ENCODE measurements at regions not wholly inside any gene's neighbourhood (a gene's known extent, or its start where the extent isn't known, plus 50 kb on each side); places are given as distances from the start of the nearest gene placed in this dataset.

DNA sequence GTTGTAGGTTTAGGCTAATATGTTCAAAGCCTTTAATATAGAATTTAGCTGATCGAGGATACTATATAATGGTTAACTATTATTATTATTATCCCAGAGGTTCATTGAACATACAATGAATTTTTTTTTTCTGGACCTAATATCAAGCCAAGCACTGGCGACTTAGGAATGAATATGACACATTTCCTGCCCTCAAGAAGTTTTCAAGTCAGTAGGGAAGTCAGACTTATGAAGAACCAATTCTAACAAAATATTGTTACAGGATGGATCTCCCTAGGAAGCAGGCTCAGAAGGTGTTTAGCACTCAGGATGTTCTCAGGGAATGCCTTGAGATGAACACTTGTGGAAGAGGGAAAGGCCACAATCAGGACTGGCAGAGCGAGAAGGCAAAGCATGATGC is 211.8 kb upstream of the FGGY start:
- Histone ChIP-seq H2AFZ (ENCODE audit: low read depth, low read length) (no peak overlapping the region), H3K9ac (ENCODE audit: low read length) (no peak overlapping the region), H3K4me2 (ENCODE audit: low read length) (no peak overlapping the region), H3K79me2 (replicated peaks; ENCODE audit: insufficient read depth, low read length) (no peaks in the 10 kb centered on the region), H3F3A (ENCODE audit: insufficient read depth, low read length, poor library complexity, severe bottlenecking) (no peaks in the 10 kb centered on the region), H3K9me3 (ENCODE audit: low read length) (no peaks in the 10 kb centered on the region), H4K20me1 (ENCODE audit: insufficient read depth) (no peaks in the 10 kb centered on the region), H3K4me3 (ENCODE audit: low read length) (no peak overlapping the region), H3K27me3 (ENCODE audit: insufficient read depth, low read depth, low read length) (no peaks in the 10 kb centered on the region), H3K36me3 (ENCODE audit: insufficient read depth, low read length) (no peaks in the 10 kb centered on the region), H3K9me2 (ENCODE audit: insufficient read depth, low read length) (no peaks in the 10 kb centered on the region), H3K27ac (ENCODE audit: low read length) (no peak overlapping the region)
- TF ChIP-seq EP300 (conservative IDR thresholded peaks at IDR 0.05; ENCODE audit: poor library complexity, severe bottlenecking), result no peak
- no peak for TF ChIP-seq POLR2AphosphoS5 (IDR thresholded peaks at IDR 0.05)
- TF ChIP-seq, protein P1, sequence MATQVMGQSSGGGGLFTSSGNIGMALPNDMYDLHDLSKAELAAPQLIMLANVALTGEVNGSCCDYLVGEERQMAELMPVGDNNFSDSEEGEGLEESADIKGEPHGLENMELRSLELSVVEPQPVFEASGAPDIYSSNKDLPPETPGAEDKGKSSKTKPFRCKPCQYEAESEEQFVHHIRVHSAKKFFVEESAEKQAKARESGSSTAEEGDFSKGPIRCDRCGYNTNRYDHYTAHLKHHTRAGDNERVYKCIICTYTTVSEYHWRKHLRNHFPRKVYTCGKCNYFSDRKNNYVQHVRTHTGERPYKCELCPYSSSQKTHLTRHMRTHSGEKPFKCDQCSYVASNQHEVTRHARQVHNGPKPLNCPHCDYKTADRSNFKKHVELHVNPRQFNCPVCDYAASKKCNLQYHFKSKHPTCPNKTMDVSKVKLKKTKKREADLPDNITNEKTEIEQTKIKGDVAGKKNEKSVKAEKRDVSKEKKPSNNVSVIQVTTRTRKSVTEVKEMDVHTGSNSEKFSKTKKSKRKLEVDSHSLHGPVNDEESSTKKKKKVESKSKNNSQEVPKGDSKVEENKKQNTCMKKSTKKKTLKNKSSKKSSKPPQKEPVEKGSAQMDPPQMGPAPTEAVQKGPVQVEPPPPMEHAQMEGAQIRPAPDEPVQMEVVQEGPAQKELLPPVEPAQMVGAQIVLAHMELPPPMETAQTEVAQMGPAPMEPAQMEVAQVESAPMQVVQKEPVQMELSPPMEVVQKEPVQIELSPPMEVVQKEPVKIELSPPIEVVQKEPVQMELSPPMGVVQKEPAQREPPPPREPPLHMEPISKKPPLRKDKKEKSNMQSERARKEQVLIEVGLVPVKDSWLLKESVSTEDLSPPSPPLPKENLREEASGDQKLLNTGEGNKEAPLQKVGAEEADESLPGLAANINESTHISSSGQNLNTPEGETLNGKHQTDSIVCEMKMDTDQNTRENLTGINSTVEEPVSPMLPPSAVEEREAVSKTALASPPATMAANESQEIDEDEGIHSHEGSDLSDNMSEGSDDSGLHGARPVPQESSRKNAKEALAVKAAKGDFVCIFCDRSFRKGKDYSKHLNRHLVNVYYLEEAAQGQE (IDR thresholded peaks at IDR 0.05; ENCODE audit: borderline replicate concordance), result no peak
- no peak for TF ChIP-seq SMC3 (conservative IDR thresholded peaks at IDR 0.05; ENCODE audit: poor library complexity)
- no peak for TF ChIP-seq RAD21 (conservative IDR thresholded peaks at IDR 0.05)
- TF ChIP-seq, protein P2, sequence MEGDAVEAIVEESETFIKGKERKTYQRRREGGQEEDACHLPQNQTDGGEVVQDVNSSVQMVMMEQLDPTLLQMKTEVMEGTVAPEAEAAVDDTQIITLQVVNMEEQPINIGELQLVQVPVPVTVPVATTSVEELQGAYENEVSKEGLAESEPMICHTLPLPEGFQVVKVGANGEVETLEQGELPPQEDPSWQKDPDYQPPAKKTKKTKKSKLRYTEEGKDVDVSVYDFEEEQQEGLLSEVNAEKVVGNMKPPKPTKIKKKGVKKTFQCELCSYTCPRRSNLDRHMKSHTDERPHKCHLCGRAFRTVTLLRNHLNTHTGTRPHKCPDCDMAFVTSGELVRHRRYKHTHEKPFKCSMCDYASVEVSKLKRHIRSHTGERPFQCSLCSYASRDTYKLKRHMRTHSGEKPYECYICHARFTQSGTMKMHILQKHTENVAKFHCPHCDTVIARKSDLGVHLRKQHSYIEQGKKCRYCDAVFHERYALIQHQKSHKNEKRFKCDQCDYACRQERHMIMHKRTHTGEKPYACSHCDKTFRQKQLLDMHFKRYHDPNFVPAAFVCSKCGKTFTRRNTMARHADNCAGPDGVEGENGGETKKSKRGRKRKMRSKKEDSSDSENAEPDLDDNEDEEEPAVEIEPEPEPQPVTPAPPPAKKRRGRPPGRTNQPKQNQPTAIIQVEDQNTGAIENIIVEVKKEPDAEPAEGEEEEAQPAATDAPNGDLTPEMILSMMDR (IDR thresholded peaks at IDR 0.05; ENCODE audit: poor library complexity, severe bottlenecking), result no peak
- TF ChIP-seq MXI1 (conservative IDR thresholded peaks at IDR 0.05; ENCODE audit: poor library complexity, severe bottlenecking), result no peak
- TF ChIP-seq TAF1 (IDR thresholded peaks at IDR 0.05; ENCODE audit: low read depth), result no peak
- no peak for TF ChIP-seq EZH2 (IDR thresholded peaks at IDR 0.05; ENCODE audit: borderline replicate concordance, insufficient read depth, low read length, poor library complexity, severe bottlenecking)

DNA sequence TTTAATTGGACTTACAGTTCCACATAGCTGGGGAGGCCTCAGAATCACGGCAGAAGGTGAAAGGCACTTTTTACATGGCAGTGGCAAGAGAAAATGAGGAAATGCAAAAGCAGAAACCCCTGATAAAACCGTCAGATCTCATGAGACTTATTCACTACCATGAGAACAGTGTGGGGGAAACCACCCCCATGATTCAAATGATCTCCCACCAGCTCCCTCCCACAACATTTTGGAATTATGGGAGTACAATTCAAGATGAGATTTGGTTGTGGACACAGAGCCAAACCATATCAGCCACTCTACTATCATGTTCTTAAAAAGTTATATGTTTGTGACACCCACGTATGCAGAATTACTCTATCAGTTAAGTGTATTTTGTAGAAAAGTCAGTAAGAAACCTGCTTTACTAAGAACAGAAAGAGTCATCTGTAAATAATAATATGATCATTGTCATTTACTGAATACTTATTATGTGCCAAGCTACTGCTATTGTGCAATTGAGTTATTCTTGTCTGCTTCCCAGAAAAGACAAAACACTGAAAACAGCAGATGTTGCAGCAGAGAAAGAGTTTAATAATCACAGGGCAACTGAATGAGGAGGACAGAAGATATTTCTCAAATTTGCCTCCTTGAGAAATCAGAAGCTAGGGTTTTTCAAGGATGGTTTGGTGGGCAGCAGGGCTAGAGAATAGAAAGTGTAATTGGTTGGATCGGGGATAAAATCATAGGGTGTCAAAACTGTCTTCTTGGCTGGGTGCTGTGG is 207.7 kb upstream of the FGGY start:
- H3K4me2 ChIP-seq (ENCODE audit: low read length), result no peak overlapping the region

More for the DNA sequence above, 207.7 kb upstream of the FGGY start:
- Histone ChIP-seq H3K4me3 (ENCODE audit: low read length) (no peak overlapping the region), H3K79me2 (replicated peaks; ENCODE audit: insufficient read depth, low read length) (no peaks in the 10 kb centered on the region), H3K36me3 (ENCODE audit: insufficient read depth, low read length) (no peaks in the 10 kb centered on the region), H4K20me1 (ENCODE audit: insufficient read depth) (no peaks in the 10 kb centered on the region), H3K27me3 (ENCODE audit: insufficient read depth, low read depth, low read length) (no peaks in the 10 kb centered on the region), H3K9me3 (ENCODE audit: low read length) (no peaks in the 10 kb centered on the region), H3K9me2 (ENCODE audit: insufficient read depth, low read length) (no peaks in the 10 kb centered on the region), H3F3A (ENCODE audit: insufficient read depth, low read length, poor library complexity, severe bottlenecking) (no peaks in the 10 kb centered on the region), H2AFZ (ENCODE audit: low read depth, low read length) (no peak overlapping the region), H3K27ac (ENCODE audit: low read length) (no peak overlapping the region), H3K9ac (ENCODE audit: low read length) (no peak overlapping the region)
- TF ChIP-seq EP300 (conservative IDR thresholded peaks at IDR 0.05; ENCODE audit: poor library complexity, severe bottlenecking) (no peak), RAD21 (conservative IDR thresholded peaks at IDR 0.05) (no peak), EZH2 (IDR thresholded peaks at IDR 0.05; ENCODE audit: borderline replicate concordance, insufficient read depth, low read length, poor library complexity, severe bottlenecking) (no peak), POLR2AphosphoS5 (IDR thresholded peaks at IDR 0.05) (no peak), TAF1 (IDR thresholded peaks at IDR 0.05; ENCODE audit: low read depth) (no peak), MXI1 (conservative IDR thresholded peaks at IDR 0.05; ENCODE audit: poor library complexity, severe bottlenecking) (no peak), SMC3 (conservative IDR thresholded peaks at IDR 0.05; ENCODE audit: poor library complexity) (no peak)
- TF ChIP-seq, protein P2 (IDR thresholded peaks at IDR 0.05; ENCODE audit: poor library complexity, severe bottlenecking), result no peak
- TF ChIP-seq, protein P1 (IDR thresholded peaks at IDR 0.05; ENCODE audit: borderline replicate concordance), result no peak
